Endothelial cell (in vitro differentiated cells): ENCODE measurements at regions not wholly inside any gene's neighbourhood (a gene's known extent, or its start where the extent isn't known, plus 50 kb on each side); places are given as distances from the start of the nearest gene placed in this dataset.

Experiments
- DNase-seq: peaks from one replicate; pipeline ENCODE4 v3.0.0; 2021; ENCODE audit warnings: low spot score
- H3K27ac Mint-ChIP-seq: one replicate; pipeline ENCODE4 v1.8.0; 2021; ENCODE audit warnings: mixed read lengths, inconsistent platforms; ENCODE audit not compliant: unreplicated experiment
- H3K27me3 Mint-ChIP-seq: one replicate; pipeline ENCODE4 v1.8.0; 2021; ENCODE audit warnings: mild to moderate bottlenecking, moderate library complexity, mixed read lengths, inconsistent platforms; ENCODE audit not compliant: unreplicated experiment
- H3K36me3 Mint-ChIP-seq: one replicate; pipeline ENCODE4 v1.8.0; 2021; ENCODE audit warnings: mild to moderate bottlenecking, low read depth, mixed read lengths, inconsistent platforms; ENCODE audit not compliant: unreplicated experiment
- H3K4me1 Mint-ChIP-seq: one replicate; pipeline ENCODE4 v1.8.0; 2021; ENCODE audit warnings: mild to moderate bottlenecking, mixed read lengths, inconsistent platforms; ENCODE audit not compliant: unreplicated experiment
- H3K4me3 Mint-ChIP-seq: one replicate; pipeline ENCODE4 v1.8.0; 2021; ENCODE audit warnings: mild to moderate bottlenecking, mixed read lengths, inconsistent platforms; ENCODE audit not compliant: unreplicated experiment
- H3K9me3 Mint-ChIP-seq: one replicate; pipeline ENCODE4 v1.8.0; 2021; ENCODE audit warnings: mixed read lengths, inconsistent platforms; ENCODE audit not compliant: unreplicated experiment
- CTCF ChIP-seq: fragments of 200-600 bp; sonication (generic); IDR thresholded peaks from one replicate; pipeline ENCODE4 v1.5.0; 2021; ENCODE audit warnings: antibody characterized with exemption; ENCODE audit not compliant: unreplicated experiment

GRCh38 chr15:62431008-62431797, 266.1 kb upstream of the C2CD4B start:
- H3K36me3 Mint-ChIP-seq, result no peaks in the 10 kb centered on the region
- H3K4me3 Mint-ChIP-seq, result no peak overlapping the region
- TF ChIP-seq CTCF, result no peak
- DNase-seq, result no peak
- H3K9me3 Mint-ChIP-seq, result no peaks in the 10 kb centered on the region
- H3K27me3 Mint-ChIP-seq, result peaks cover 2% of the 10 kb centered on the region
- H3K4me1 Mint-ChIP-seq, result no peaks in the 10 kb centered on the region
- no peak overlapping the region for H3K27ac Mint-ChIP-seq

DNA sequence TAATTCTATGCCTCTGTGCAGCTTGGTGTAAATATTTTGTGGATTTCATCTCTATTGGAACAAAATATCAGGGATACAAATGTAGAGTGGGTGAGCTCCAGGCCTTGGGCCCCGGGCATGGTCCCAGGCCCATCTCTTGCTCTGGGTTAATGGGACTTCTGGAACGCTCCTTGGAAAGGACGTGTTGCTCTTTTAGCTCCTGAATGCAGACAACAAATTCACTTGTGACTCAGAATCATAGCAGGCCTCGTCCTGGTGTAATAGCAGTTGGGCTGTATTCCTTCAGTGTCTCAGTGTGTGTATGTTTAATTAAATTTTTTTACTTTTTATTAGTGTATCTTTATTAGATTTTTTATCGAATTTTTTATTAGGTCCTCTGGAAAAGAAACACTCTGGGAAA, 266.7 kb upstream of the C2CD4B start:
- no peak for DNase-seq
- Mint-ChIP-seq H3K27ac (no peak overlapping the region), H3K4me3 (no peak overlapping the region), H3K36me3 (no peaks in the 10 kb centered on the region), H3K9me3 (no peaks in the 10 kb centered on the region), H3K27me3 (peaks cover 2% of the 10 kb centered on the region), H3K4me1 (no peaks in the 10 kb centered on the region)
- TF ChIP-seq CTCF, result no peak

- no peak for TF ChIP-seq CTCF
- Mint-ChIP-seq H3K36me3 (no peaks in the 10 kb centered on the region), H3K4me1 (no peaks in the 10 kb centered on the region), H3K4me3 (no peak overlapping the region), H3K9me3 (no peaks in the 10 kb centered on the region), H3K27ac (no peak overlapping the region), H3K27me3 (peaks cover 2% of the 10 kb centered on the region)
- no peak for DNase-seq
Observed at GRCh38 chr15:62432702-62433398, 267.8 kb upstream of the C2CD4B start.

DNA sequence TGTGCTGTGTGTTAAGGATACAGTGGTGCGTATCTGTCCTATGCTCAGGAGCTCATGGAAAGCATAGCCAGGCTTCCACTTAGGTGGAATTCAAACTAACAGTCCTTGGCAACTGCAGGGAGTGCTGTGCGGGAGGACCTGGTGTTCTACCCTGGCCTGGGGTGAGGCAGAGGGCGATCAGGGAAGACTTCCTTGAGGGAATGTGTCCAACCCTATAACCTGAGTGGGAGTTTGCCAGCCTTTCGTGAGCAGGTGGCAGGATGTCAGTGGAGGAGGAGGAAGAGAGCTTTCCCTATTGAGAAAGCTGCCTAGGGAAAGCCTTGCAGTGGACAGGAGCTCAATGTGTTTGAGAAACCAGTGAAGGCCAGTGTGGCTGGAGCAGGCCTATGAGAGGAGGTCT, 271.1 kb upstream of the C2CD4B start:
- H3K4me3 Mint-ChIP-seq, result no peak overlapping the region
- no peak overlapping the region for H3K27ac Mint-ChIP-seq
- no peaks in the 10 kb centered on the region for H3K36me3 Mint-ChIP-seq
- no peaks in the 10 kb centered on the region for H3K4me1 Mint-ChIP-seq
- peaks cover 2% of the 10 kb centered on the region for H3K27me3 Mint-ChIP-seq
- TF ChIP-seq CTCF, result no peak
- H3K9me3 Mint-ChIP-seq, result no peaks in the 10 kb centered on the region
- DNase-seq, result no peak

DNA sequence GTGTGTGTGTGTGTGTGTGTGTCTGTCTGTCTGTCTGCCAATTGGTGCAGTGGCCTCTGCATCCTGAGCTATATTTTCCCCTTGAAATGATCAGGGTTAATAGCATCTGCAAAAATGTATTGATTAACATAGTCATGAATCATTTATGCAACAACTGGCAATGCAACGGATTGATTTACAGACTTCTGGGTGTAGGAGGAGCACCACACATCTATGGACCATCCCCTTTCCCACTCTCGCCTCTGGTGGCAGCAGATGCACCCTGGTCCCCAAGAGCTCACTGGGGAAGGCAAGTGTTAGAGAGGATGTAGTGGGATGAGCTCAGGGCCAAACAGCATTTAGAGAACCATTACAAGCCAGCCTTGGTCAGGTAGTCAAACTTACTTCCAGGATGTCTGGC, 272.7 kb upstream of the C2CD4B start:
- Mint-ChIP-seq H3K27ac (no peak overlapping the region), H3K36me3 (no peaks in the 10 kb centered on the region), H3K4me3 (no peak overlapping the region), H3K9me3 (no peaks in the 10 kb centered on the region), H3K27me3 (peaks cover under 1% of the 10 kb centered on the region), H3K4me1 (no peaks in the 10 kb centered on the region)
- TF ChIP-seq CTCF, result no peak
- DNase-seq, result no peak
